ENCODE measurements at regions not wholly inside any gene's neighbourhood (a gene's known extent, or its start where the extent isn't known, plus 50 kb on each side); places are given as distances from the start of the nearest gene placed in this dataset.

- TF ChIP-seq CTCF (tag by site-specific recombination; IDR thresholded peaks at IDR 0.05) (no peak), BCL11A (tag by site-specific recombination; IDR thresholded peaks at IDR 0.05; ENCODE audit: low read depth) (no peak), PBX3 (CRISPR knock-in tag; IDR thresholded peaks at IDR 0.05) (no peak), ZBTB21 (tag by site-specific recombination; IDR thresholded peaks at IDR 0.05) (no peak), ZBTB6 (tag by site-specific recombination; IDR thresholded peaks at IDR 0.05) (no peak), HOXD13 (CRISPR knock-in tag; IDR thresholded peaks at IDR 0.05; ENCODE audit: borderline replicate concordance) (no peak)
Measured at GRCh38 chr1:98032958-98033357, 112.1 kb upstream of the DPYD start.
